Activated naive CD8-positive, alpha-beta T cell treated with anti-CD3 and anti-CD28 coated beads, Interleukin-2, amount 10 ng/mL, durations not matched to agents 7 days and 5 days (primary cell): ENCODE measurements at regions not wholly inside any gene's neighbourhood (a gene's known extent, or its start where the extent isn't known, plus 50 kb on each side); places are given as distances from the start of the nearest gene placed in this dataset.

Experiments
- ATAC-seq: fragments of 150-1000 bp; cut with Tn5 transposase; one replicate; pipeline ENCODE4 v1.10.0; 2021; ENCODE audit warnings: low read depth, moderate library complexity
- POLR2A ChIA-PET: fragments of 350-600 bp; sonication (Branson Sonifier 250); formaldehyde crosslinking; loops from one replicate; lab custom pipeline; 2021; ENCODE audit warnings: antibody characterized with exemption; lab: Charles Lee
- DNase-seq: peaks from one replicate; pipeline ENCODE4 v3.0.0; 2021
- H3K27ac Mint-ChIP-seq: one replicate; pipeline ENCODE4 v1.8.0; 2022; ENCODE audit warnings: mild to moderate bottlenecking, mixed read lengths
- H3K27me3 Mint-ChIP-seq: one replicate; pipeline ENCODE4 v1.8.0; 2022; ENCODE audit warnings: mild to moderate bottlenecking, moderate library complexity, mixed read lengths
- H3K36me3 Mint-ChIP-seq: one replicate; pipeline ENCODE4 v1.8.0; 2021; ENCODE audit warnings: mild to moderate bottlenecking, mixed read lengths
- H3K4me1 Mint-ChIP-seq: one replicate; pipeline ENCODE4 v1.8.0; 2021; ENCODE audit warnings: mixed read lengths
- H3K4me3 Mint-ChIP-seq: one replicate; pipeline ENCODE4 v1.8.0; 2022; ENCODE audit warnings: mild to moderate bottlenecking, moderate library complexity, mixed read lengths
- H3K9me3 Mint-ChIP-seq: one replicate; pipeline ENCODE4 v1.8.0; 2021; ENCODE audit warnings: mixed read lengths

DNA sequence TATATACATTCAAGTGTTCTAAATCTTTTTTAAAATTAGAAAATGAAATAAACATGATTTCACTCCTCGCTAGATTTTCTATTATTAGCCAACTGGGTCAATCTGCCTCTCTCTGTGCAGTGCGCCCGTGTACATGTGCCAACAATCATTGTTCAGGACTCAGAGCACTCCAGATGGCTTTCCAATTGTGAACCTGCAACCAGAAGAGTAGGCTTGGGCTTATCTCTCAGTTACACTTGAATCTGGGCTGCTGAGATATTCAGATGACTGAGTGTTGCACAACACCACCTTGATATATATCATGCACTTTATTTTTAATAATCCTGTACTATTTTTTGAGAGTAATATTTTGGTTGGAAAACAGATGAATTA lies 184.0 kb upstream of the FSTL5 start:
- Mint-ChIP-seq H3K27ac (no peak overlapping the region), H3K36me3 (no peaks in the 10 kb centered on the region), H3K27me3 (no peaks in the 10 kb centered on the region), H3K4me3 (no peak overlapping the region), H3K4me1 (no peaks in the 10 kb centered on the region), H3K9me3 (peaks cover 3% of the 10 kb centered on the region)
- POLR2A ChIA-PET = no interaction called here
- no peak for ATAC-seq
- DNase-seq = no peak

DNA sequence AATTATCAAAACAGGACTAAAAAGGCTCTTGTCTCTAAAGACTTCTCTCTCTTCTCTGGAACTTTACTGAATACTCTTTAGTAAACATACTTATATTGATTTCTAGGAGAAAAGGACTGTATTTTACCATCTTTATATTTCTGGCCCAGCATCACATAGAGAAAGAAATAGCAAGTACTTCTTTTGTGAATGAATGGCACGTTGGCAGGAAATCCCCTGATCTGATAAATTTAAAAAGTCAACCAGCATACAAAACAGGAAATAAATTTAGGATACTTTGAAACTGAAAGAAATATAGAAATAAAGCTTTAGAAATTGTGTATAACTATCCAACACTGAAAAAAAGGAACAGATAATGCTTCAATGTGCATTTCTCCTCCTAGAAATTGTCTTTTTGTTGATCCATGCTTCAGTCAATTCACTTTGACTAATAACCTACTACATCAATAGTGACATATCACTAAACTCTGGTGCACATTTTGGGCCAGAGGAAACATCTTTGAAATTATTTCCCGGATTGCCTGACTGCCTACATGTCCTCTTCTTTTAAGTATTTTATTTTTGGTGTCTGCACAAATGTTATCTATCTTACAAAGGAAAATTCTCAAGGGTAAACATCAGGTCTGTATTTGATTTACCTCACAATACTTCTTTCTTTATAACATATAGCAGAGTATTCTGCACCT lies 183.5 kb upstream of the FSTL5 start:
- Mint-ChIP-seq H3K36me3 (no peaks in the 10 kb centered on the region), H3K4me3 (no peak overlapping the region), H3K4me1 (no peaks in the 10 kb centered on the region), H3K27me3 (no peaks in the 10 kb centered on the region), H3K9me3 (peaks cover 5% of the 10 kb centered on the region), H3K27ac (no peak overlapping the region)
- DNase-seq (no peak), ATAC-seq (no peak)
- POLR2A ChIA-PET = no interaction called here

DNA sequence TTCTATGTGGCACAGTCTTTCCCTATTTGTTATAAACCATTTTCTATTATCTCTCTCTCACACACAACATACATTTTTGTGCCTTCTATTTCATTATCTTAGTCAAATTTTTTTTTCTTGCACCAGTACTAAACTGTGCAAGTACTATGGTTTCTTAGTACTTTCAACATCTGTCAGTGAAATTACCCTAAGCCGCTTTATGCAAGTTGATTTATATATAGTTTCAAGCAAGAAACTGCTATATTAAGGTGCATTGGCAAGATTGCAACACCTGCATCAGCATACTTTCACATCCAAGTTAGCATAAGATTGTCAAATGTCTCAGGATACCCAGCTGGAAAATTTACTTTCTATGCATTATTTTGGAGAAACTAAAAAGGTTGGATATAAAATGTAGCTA lies 180.2 kb upstream of the FSTL5 start:
- no peaks in the 10 kb centered on the region for H3K36me3 Mint-ChIP-seq
- DNase-seq = no peak
- no peaks in the 10 kb centered on the region for H3K4me1 Mint-ChIP-seq
- peaks cover 5% of the 10 kb centered on the region for H3K9me3 Mint-ChIP-seq
- H3K27me3 Mint-ChIP-seq = no peaks in the 10 kb centered on the region
- no peak overlapping the region for H3K27ac Mint-ChIP-seq
- ATAC-seq = no peak
- no peak overlapping the region for H3K4me3 Mint-ChIP-seq
- POLR2A ChIA-PET = no interaction called here

DNA sequence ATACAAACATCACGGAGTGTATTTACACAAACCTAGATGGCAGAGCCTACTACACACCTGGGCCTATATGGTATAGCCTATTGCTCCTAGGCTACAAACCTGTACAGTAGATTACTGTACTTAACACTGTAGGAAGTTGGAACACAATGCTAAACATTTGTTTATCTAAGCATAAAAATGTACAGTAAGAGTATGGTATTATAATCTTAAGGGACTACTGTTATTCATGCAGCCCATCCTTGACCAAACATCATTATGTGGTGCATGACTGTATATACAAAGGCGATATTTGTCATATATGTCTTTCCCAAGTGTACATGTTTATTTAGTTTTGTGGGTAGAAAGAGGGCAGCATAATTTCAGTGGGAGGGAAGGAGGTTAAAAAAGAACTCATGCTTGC lies 177.7 kb upstream of the FSTL5 start:
- peaks cover 5% of the 10 kb centered on the region for H3K9me3 Mint-ChIP-seq
- H3K27ac Mint-ChIP-seq = no peak overlapping the region
- no peaks in the 10 kb centered on the region for H3K4me1 Mint-ChIP-seq
- POLR2A ChIA-PET = no interaction called here
- H3K4me3 Mint-ChIP-seq = no peak overlapping the region
- ATAC-seq (no peak), DNase-seq (no peak)
- H3K27me3 Mint-ChIP-seq = no peaks in the 10 kb centered on the region
- no peaks in the 10 kb centered on the region for H3K36me3 Mint-ChIP-seq

DNA sequence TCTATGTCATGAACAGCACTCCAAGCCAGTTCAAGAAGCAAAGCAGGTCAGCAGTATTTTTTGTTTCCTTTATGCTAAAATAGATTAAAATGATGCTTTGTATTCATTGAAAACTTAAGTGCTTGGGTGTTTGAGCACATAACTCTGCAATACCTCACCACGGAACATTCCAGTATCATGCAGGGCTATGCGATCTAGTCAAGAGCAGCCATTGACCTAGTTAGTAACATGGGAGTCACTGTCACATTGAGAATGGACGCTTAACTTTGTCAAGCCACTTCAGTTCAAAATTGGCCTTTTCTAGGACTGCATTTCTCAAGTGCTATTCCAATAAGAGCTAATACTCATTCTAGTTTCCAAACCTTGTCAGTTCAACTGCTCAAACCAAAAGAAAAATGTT lies 160.1 kb upstream of the FSTL5 start:
- H3K4me3 Mint-ChIP-seq = no peak overlapping the region
- H3K9me3 Mint-ChIP-seq = no peaks in the 10 kb centered on the region
- H3K4me1 Mint-ChIP-seq = no peaks in the 10 kb centered on the region
- POLR2A ChIA-PET = no interaction called here
- no peak for ATAC-seq
- DNase-seq = no peak
- H3K27ac Mint-ChIP-seq = no peak overlapping the region
- H3K27me3 Mint-ChIP-seq = no peaks in the 10 kb centered on the region
- no peaks in the 10 kb centered on the region for H3K36me3 Mint-ChIP-seq

DNA sequence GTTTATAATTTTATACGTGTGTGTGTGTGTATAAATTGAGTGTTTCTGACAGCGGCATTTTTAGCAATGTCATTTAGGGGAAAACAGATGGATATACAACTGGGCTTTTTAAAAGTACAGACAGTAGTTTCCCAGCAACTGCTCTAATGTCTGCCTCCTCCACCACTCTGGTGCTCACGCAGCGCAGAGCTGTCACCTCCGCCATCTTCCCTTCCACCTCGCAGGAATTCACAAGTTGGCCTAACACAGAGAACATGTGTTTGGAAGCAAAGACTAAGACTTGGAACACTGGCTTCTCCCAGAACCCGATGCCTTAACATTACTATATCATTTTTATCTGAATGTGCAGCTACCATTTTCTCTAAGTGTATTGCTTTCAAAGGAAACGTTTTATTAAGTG lies 158.3 kb upstream of the FSTL5 start:
- H3K4me3 Mint-ChIP-seq = no peak overlapping the region

DNA sequence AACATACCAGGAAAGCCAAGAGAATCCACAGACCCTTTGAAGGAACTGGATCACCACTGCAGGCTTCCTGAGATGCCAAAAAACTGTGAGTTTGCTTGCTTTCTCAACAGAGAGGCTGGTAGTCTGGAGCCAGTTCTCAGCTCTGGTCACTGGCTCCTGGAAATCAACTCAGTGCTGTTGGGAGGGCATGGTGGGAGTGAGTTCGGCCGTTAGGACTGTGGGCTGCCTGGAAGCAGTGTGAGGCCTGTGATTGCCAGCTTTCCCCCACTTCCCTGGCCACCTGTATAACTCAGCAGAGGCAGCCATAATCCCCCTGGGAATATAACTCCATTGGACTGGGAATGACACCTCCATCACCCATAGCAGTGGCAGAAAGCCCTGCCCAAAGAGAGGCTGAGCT lies 122.0 kb upstream of the FSTL5 start:
- Mint-ChIP-seq H3K36me3 (no peaks in the 10 kb centered on the region), H3K27ac (no peak overlapping the region), H3K4me1 (no peaks in the 10 kb centered on the region), H3K4me3 (no peak overlapping the region), H3K9me3 (peaks cover 4% of the 10 kb centered on the region), H3K27me3 (no peaks in the 10 kb centered on the region)
- DNase-seq (no peak), ATAC-seq (no peak)
- POLR2A ChIA-PET = no interaction called here

More for the DNA sequence above, 158.3 kb upstream of the FSTL5 start:
- H3K9me3 Mint-ChIP-seq = peaks cover 1% of the 10 kb centered on the region
- H3K4me1 Mint-ChIP-seq = no peaks in the 10 kb centered on the region
- H3K27ac Mint-ChIP-seq = no peak overlapping the region
- POLR2A ChIA-PET = no interaction called here
- H3K27me3 Mint-ChIP-seq = no peaks in the 10 kb centered on the region
- no peak for DNase-seq
- no peak for ATAC-seq
- no peaks in the 10 kb centered on the region for H3K36me3 Mint-ChIP-seq

DNA sequence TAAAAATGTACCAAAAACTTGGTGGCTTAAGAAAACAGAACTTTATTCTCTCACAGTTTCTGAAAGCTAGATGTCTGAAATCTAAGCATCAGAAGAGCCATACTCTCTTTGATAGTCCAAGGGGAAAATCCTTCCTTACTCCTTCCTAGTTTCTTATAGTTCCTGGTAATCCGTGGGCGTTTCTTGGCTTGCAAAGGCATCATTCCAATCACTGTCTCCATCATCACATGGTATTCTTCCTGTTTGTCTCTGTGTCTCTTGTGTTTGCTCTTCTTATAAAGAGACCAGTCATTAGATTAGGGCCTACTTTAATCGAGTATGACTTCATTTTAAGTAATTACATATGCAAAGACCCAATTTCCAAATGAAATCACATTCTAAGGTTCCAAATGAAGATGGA lies 118.9 kb upstream of the FSTL5 start:
- Mint-ChIP-seq H3K36me3 (no peaks in the 10 kb centered on the region), H3K27me3 (no peaks in the 10 kb centered on the region), H3K9me3 (peaks cover 4% of the 10 kb centered on the region), H3K4me3 (no peak overlapping the region), H3K27ac (no peak overlapping the region), H3K4me1 (no peaks in the 10 kb centered on the region)
- ATAC-seq (no peak), DNase-seq (no peak)
- POLR2A ChIA-PET = no interaction called here

DNA sequence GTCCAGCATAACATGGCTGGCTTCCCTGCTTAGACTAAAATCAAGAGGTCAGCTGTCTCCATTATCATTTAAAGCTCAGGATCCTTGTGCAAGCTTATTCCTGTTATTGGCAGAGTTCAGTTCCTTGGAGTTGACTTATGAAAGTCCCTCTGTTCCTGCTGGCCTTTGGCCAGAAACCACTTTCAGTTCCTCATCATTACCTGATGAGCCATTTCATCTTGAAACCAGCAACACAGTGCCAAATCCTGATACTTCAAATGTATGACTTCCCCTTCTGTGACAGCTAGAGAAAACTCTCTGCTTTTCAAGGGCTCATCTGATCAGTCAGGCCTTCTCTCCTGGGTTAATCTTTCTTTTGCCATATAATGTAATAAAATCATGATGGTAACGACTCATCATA lies 110.6 kb upstream of the FSTL5 start:
- H3K36me3 Mint-ChIP-seq = no peaks in the 10 kb centered on the region
- no peaks in the 10 kb centered on the region for H3K4me1 Mint-ChIP-seq
- no peak for ATAC-seq
- H3K27ac Mint-ChIP-seq = no peak overlapping the region
- no peak overlapping the region for H3K4me3 Mint-ChIP-seq
- no peaks in the 10 kb centered on the region for H3K9me3 Mint-ChIP-seq
- H3K27me3 Mint-ChIP-seq = no peaks in the 10 kb centered on the region
- POLR2A ChIA-PET = no interaction called here
- no peak for DNase-seq

DNA sequence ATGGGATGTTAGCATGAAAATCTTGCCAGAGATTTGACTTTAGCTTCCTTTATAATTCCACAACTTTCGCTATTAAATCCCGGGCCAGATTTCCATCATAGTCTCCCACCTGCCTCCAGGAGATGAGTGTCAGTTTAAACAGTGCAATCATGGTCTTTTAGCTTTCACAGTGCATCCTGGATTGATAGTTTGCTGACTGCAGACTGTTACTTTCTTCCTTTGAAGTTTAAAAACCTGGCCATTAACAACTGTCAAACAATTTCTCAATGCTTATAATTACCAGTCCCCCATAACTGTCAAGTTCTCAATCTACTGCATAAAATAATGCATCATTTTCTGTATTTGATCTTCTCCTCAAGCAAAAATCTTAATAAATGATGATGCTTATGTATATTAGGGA lies 108.4 kb upstream of the FSTL5 start:
- H3K27me3 Mint-ChIP-seq = no peaks in the 10 kb centered on the region
- H3K27ac Mint-ChIP-seq = no peak overlapping the region
- no peak for DNase-seq
- ATAC-seq = no peak
- no peaks in the 10 kb centered on the region for H3K4me1 Mint-ChIP-seq
- H3K36me3 Mint-ChIP-seq = no peaks in the 10 kb centered on the region
- POLR2A ChIA-PET = no interaction called here
- no peak overlapping the region for H3K4me3 Mint-ChIP-seq
- no peaks in the 10 kb centered on the region for H3K9me3 Mint-ChIP-seq

DNA sequence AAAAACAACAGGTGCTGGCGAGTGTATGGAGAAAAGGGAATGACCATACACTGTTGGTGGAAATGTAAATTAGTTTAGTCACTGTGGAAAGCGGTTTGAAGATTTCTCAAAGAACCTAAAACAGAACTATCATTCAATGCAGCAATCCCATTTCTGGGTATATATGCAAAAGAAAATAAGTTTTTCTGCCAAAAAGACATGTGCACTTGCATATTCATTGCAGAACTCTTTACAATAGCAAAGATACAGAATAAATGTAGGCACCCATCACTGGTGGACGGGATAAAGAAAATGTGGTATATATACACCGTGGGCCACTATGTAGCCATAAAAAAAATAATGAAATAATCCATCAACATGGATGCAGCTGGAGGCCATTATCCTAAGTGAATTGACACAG lies 105.1 kb upstream of the FSTL5 start:
- no peaks in the 10 kb centered on the region for H3K4me1 Mint-ChIP-seq
- H3K36me3 Mint-ChIP-seq = no peaks in the 10 kb centered on the region
- DNase-seq = no peak
- ATAC-seq = no peak
- no peak overlapping the region for H3K27ac Mint-ChIP-seq
- POLR2A ChIA-PET = no interaction called here
- H3K4me3 Mint-ChIP-seq = no peak overlapping the region
- H3K9me3 Mint-ChIP-seq = peaks cover 3% of the 10 kb centered on the region
- H3K27me3 Mint-ChIP-seq = no peaks in the 10 kb centered on the region

DNA sequence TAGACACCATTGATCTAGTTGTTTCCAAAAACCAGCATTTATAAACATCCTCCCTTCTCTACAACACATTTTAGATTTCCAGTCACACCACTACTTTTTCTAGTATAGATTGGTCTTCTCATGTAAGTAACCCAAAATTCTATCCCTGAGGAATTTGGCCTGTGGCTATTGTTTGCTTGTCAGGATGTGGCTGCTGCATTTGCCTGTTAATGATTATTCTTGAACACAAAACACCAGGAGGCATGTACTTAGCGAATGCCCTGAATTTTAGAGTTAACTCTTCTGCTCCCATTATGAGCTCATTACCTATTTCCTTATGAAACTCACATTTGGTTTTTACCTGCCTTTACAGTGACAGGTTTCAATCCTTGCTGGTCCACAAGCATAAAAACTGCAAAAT lies 102.0 kb upstream of the FSTL5 start:
- Mint-ChIP-seq H3K36me3 (no peaks in the 10 kb centered on the region), H3K9me3 (peaks cover 3% of the 10 kb centered on the region), H3K4me1 (no peaks in the 10 kb centered on the region), H3K4me3 (no peak overlapping the region), H3K27ac (no peak overlapping the region), H3K27me3 (no peaks in the 10 kb centered on the region)
- DNase-seq (no peak), ATAC-seq (no peak)
- POLR2A ChIA-PET = no interaction called here

DNA sequence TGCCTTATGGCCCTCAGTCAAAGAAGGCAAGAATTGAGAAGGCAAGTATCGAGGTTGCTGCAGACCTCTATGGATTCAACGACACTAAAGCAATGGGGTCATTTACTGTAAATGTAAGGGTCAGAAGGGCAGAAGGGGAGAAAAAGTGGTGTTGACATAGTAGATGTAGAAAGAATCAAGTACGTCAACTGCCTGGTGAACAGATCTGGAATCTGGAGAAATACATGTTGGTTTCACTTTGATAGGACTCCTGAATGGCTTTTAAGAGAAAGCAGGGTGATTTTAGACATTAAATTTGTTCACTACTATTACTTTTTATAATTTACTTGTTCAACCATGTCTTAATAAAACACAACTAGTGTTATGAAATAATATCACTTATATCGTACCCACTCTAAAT lies 81.3 kb upstream of the FSTL5 start:
- Mint-ChIP-seq H3K4me1 (no peaks in the 10 kb centered on the region), H3K4me3 (no peak overlapping the region), H3K9me3 (peaks cover 4% of the 10 kb centered on the region), H3K27me3 (no peaks in the 10 kb centered on the region), H3K36me3 (no peaks in the 10 kb centered on the region), H3K27ac (no peak overlapping the region)
- DNase-seq (no peak), ATAC-seq (no peak)
- POLR2A ChIA-PET = no interaction called here

DNA sequence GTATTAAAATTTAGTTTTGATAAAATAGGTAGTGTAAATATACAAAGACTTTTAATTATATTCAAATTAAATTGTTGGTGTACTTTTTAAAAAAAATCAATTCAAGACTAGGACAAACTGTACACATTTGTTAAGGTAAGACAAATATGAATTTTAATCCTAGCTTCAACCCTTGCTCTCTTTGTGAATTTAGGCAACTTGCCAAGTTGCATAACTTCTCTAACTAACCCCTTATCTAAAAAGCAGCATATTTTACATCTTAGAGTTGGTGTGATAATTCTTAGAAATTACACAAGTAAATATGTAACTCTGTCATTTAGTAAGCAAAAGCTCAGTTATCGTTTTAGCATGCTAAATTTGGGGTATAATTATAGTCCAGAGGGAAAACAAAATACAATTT lies 78.1 kb upstream of the FSTL5 start:
- H3K27ac Mint-ChIP-seq = no peak overlapping the region
- DNase-seq (no peak), ATAC-seq (no peak)
- peaks cover 4% of the 10 kb centered on the region for H3K9me3 Mint-ChIP-seq
- H3K4me3 Mint-ChIP-seq = no peak overlapping the region
- no peaks in the 10 kb centered on the region for H3K4me1 Mint-ChIP-seq
- H3K36me3 Mint-ChIP-seq = no peaks in the 10 kb centered on the region
- POLR2A ChIA-PET = no interaction called here
- no peaks in the 10 kb centered on the region for H3K27me3 Mint-ChIP-seq
